ENCODE measurements at regions not wholly inside any gene's neighbourhood (a gene's known extent, or its start where the extent isn't known, plus 50 kb on each side); places are given as distances from the start of the nearest gene placed in this dataset.

DNA sequence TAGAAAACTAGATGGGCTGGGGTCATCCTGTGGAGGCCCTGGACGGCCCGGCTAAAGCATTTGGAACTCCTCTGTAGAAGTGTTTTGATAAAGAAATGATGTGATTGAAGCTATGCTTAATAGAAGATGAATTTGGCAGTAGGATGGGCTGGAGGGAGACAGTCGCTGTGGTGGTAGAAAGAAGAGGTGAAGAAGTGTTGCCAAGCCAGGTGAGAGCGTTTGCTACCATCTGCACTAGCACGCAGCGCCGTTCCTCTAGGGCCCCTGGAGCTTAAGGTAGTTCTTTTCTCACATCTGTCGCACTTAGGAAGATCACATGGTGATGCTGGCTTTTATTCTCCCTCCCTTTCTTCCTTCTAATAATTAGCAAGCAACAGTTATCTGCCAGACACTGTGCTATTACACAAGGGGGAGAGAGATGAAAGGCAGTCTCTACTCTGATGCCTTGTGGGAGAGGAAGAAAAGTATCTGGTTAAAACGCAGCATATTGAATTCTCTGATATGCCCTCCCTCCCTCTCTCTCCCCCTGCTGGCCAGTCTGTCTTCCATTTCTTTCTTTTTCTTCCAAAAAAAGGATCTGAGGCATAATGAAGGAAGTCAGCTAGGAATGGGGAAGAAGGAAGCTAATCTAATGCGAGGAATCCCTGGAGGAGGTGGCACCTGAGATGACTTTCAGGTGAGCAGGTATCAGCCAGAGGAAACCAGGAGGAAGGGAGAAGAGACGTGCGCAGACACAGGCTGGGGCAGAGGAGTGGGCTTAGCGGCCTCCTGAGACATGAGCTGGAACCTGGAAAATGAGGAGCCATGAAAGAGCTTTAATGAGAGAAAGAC is 162.3 kb upstream of the KLF14 start:
- no peak for DNase-seq

DNA sequence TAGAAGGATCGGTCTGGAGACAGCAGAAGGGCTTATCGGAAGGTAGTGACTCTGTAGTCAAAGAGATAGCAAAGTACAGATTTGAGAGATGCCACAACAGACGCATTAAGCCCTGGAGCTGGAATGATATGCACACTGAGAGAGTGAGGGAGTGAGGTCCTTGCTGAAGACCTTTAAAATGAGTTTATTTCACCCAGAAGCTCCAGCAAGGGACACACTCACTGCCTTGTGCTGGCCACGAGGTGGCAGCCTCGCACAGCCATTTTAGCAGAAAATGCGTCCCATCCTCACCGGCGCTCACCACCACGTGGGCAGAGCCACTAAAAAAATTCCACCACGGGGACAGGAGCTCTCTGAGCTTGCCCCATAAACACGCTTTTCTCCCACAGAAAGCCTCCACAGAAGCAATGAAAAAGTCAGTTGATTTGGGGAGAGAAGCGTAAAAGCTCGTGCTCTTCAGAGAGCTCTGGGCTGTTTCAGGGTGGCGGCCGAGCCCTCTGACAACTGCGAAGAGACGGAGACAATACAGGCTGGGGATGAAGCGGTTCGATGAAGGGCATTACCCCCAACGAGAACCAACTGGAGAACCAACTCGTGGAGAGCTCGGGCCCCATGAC is 163.0 kb upstream of the KLF14 start:
- DNase-seq: peak in 56 of 58 donors; percentile 32 to 83 (median 68)

GRCh38 chr7:130897515-130898419 is 163.8 kb upstream of the KLF14 start:
- DNase-seq: no peak

GRCh38 chr7:130899071-130899560 is 165.1 kb upstream of the KLF14 start:
- no peak for DNase-seq

DNA sequence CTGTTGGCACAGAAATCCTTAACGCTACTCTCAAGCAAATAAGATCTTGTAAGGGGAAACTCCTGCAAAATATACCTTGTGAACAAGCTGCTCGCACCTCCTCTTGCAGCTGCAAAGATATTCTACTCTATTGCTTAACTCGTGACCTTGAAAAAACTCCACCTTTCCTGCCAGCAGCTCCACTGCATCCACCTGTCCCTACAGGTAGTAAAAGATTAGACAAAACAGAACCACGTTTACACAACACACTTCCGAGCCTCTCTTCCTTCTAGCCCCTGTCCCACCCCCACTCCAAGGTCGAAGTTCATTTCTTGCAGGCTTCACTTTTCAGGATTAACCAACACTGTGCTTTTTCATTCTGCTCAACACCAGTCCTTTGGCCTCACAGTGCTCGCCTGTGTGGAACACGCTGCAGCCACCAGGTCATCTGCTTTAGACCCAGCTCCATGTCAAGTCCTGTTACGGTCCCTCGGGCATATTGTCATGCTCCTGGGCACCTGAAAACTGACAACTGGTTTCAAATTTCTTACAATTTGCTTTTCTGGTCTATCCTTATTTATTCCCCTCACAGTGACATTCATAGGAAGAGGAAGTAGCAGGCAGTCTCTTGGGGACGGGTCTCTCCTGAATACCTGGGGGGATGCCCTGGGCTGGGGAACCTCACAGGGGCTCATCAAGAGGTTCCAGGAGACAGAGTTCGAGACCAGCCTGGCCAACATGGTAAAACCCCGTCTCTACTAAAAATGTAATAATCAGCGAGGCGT is 165.8 kb upstream of the KLF14 start:
- DNase-seq: no peak

- DNase-seq: no peak
Measured at GRCh38 chr7:130900471-130901076, 166.6 kb upstream of the KLF14 start.

DNA sequence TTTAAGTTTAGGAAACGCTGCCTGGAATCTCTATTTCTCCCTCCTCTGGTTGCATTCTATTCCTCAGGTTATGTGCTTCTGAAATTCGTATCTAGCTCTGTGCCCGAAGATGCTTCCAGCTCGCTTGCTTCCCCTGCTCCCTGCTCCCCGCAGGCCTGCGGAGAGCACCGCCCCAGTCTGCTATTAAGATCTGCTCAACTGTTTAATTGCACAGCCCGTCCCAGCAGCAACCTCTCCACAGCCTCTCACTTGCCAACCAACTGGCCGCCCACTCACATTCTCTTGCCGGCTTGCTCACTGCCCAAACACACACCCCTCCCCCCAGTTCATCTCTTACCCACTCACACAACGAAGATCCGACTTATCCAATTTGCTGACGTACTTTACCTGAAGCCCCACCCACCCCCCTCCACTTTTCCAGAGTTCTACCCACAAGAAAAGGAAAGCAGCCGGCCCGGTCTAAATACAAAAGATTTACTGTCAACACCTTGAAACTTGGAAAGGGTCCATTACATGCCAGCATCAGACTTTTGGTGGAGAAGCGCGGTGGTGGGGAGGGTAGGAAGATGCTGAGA is 167.3 kb upstream of the KLF14 start:
- DNase-seq: peak in 50 of 58 donors; percentile 18 to 86 (median 62)

DNA sequence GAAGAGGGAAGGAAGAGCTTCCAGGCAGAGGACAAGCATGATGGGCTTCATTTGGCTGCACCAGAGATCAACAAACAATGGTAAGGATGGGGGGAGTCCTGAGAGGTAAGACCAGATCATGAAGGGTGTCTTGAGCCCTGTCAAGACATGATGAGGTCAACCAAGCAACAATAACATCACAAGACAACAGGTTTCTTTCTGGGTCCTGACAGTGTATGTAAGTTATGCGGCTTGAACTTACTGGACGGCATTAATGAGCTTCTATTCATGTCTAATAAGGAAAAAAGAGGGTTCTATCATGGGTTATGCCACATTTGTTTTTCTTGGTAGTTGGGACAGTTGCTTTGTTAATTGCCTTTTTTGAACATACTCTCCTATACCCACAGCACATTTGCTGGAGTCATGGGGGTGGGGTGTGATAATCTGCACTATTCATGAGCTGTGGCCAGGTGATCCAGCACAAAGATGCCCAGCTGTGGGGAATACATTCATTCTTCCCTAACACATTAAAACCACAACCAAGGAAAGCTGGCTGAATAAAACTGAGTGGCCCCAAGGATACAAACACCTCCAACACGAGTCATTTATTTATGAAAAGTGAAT is 168.8 kb upstream of the KLF14 start:
- no peak for DNase-seq

DNA sequence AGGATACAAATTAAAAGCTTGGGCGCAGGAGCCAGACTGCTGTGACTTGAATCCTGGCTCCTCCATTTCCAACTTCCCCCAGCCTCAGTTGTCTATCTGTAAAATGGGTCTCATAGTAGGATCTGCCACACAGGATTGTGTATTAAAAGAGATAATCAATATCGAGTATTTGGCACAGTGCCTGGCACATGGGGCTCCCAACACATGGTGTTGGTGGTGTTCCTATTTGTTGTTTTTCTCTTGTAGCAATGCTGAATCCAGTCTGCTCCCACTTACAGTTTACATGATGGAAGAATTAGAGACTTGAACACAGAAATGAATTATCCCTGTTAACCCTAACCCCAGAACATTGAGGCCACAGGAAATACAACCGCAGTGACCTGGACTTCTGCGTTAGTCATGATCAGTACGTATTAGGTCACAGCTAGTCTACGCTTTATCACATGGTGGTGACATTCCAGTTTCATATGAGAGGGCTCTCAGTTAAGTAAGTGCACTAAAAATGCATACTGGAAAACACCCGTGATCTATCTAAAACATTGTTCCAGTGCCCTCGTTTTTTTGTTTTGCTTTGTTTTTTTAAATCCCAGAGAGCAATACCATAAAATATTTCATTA is 169.5 kb upstream of the KLF14 start:
- DNase-seq: no peak

GRCh38 chr7:130904031-130904757 is 170.2 kb upstream of the KLF14 start:
- no peak for DNase-seq

DNA sequence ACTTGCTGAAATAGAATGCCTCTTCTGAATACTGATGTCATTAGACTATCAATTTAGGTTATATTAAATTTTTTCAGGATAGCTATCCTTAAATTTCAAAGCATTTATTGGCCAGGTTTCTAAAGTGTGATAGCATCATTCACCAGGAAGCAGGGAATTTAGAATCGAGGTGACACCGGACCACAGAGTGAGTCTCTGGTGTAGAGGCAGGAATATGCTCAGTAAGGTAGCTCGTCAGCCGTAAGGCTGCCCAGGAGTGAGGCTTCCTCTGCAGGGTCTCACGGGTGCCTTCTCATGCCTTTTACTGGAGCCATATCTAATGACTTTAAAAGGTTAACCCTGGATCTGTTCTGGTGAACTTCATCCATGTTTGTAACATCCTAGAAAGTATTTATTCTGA is 170.8 kb upstream of the KLF14 start:
- no peak for DNase-seq

DNA sequence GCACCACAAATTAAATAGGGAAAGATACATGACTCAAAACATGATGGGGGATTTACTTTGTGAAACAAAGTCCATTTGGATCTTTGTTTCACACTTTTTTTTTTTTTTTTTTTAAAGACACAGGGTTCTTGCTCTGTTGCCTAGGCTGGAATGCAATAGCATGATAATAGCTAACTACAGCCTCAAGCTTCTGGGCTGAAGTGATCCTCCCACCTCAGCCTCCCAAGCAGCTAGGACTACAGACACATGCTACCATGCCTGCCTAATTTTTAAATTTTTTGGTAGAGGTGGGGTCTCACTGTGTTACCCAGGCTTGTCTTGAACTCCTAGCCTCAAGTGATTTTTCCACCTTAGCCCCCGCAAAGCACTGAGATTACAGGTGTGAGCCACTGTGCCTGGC is 172.6 kb upstream of the KLF14 start:
- DNase-seq: no peak

GRCh38 chr7:130907439-130907838 is 173.4 kb upstream of the KLF14 start:
- no peak for DNase-seq

- no peak for DNase-seq
Measured at GRCh38 chr7:130908345-130909160, 174.5 kb upstream of the KLF14 start.

- no peak for DNase-seq
Measured at GRCh38 chr7:130909161-130909836, 175.3 kb upstream of the KLF14 start.

DNA sequence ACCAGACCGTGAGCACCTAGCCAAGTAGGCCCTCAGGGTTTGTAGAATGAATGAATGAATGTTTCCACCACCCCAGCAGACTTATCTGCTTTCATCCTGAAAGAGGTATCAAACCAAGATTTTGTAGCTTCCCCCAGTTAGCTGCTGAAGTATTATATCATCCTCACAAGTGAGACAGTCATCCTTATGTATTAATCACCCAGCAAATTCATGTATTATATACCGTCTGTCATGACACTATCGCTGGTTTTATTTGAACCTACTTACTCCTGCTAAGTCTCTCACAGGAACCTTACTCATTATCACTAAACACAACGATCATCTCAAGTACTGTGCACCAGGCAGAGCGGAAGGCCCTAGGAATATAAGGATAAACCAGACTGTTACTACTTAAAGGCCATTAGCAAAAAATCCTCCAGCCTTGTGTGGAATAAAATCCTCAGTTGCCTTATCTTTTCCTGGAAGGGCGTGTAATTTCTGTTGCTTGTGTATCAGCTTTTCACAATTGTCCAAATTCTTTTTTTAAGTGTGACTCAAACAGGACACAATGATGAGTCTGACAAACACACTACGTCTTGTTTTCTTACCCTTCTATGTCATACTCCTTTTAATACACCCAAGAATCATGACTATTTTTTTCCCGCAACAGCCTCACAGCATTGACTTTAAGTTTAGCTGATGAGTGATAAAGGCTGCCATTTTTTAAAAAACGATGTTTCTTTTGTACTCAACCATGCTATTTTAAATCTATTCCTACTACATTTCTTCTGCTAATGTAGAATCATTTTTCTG is 176.1 kb upstream of the KLF14 start:
- no peak for DNase-seq

Data from anterior cingulate cortex (tissue), 58 donors.